ENCODE measurements at regions not wholly inside any gene's neighbourhood (a gene's known extent, or its start where the extent isn't known, plus 50 kb on each side); places are given as distances from the start of the nearest gene placed in this dataset.

DNA sequence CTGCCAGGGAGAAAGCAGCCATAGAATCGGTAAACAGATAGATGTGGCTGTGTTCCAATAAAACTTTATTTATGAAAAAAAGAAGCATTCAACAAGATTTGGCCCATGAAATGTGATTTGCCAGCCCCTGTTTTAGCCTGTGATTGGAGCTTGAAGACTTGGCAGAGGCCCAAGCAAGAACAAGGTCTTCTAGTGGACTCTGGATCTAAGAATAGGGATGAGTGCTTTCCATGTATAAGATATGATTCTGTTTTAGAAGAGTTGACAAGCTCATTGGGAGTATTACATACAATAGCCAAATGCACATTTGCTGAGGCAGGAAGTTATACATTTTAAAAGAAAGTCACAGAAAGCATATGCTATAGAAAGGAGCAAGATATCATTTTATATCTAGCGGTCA lies 175.6 kb upstream of the LUZP2 start:
- H3K4me3 ChIP-seq = no peak overlapping the region
- no peak for DNase-seq (ENCODE audit: low spot score)
- no peak for TF ChIP-seq CTCF (IDR thresholded peaks at IDR 0.05)
- H3K27ac ChIP-seq = no peak overlapping the region

GRCh38 chr11:24324211-24324610 lies 172.6 kb upstream of the LUZP2 start:
- Histone ChIP-seq H3K27ac (no peak overlapping the region), H3K4me3 (no peak overlapping the region)
- TF ChIP-seq CTCF (IDR thresholded peaks at IDR 0.05) = no peak
- DNase-seq (ENCODE audit: low spot score) = no peak

DNA sequence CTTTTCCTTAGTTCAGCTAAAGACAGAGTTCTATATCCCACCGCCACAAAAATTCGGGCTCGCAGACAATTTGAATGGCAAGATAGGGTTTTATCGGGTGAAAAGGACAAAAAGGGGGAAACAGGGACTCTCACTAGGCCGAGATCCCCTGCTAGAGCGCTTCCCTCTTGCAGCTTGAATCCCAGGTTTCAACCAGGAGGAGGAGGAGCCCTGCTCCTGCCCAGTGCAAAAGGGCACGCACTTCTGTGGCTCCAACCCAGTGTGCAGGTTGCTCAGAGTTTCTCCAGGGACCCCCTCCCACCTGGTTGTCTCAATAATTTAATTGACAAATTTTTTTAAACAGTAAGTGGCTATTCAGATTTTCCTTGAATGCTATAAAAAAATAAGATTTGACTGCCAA lies 152.6 kb upstream of the LUZP2 start:
- TF ChIP-seq CTCF (IDR thresholded peaks at IDR 0.05) = no peak
- H3K27ac ChIP-seq = no peak overlapping the region
- no peak overlapping the region for H3K4me3 ChIP-seq
- no peak for DNase-seq (ENCODE audit: low spot score)

- no peak for DNase-seq (ENCODE audit: low spot score)
- Histone ChIP-seq H3K27ac (no peak overlapping the region), H3K4me3 (no peak overlapping the region)
- no peak for TF ChIP-seq CTCF (IDR thresholded peaks at IDR 0.05)
Observed at GRCh38 chr11:24348908-24349307, 147.9 kb upstream of the LUZP2 start.

- no peak for TF ChIP-seq CTCF (IDR thresholded peaks at IDR 0.05)
- no peak for DNase-seq (ENCODE audit: low spot score)
- Histone ChIP-seq H3K4me3 (no peak overlapping the region), H3K27ac (no peak overlapping the region)
Observed at GRCh38 chr11:24351179-24351578, 145.7 kb upstream of the LUZP2 start.

DNA sequence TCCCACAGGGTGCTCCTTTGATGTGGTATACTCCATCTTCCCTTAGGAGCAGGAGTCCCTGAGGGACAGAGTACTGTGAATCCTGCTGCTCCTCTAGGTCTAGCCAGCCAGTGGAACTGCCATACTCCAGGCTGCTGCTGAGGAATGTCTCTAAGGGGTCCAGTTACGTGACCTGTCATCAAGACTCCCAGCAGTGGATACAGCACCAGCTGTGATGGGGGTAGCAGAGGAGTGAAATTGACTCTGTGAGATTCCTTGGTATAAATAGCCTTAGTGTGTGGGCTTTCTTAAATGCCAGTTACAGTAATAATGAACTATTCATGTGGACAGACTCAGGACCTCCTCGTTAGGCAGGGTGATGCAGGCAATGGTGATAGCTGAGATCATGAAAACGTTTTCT lies 140.4 kb upstream of the LUZP2 start:
- no peak for TF ChIP-seq CTCF (IDR thresholded peaks at IDR 0.05)
- H3K4me3 ChIP-seq = no peak overlapping the region
- DNase-seq (ENCODE audit: low spot score) = no peak
- H3K27ac ChIP-seq = no peak overlapping the region

GRCh38 chr11:24357620-24358410 lies 139.0 kb upstream of the LUZP2 start:
- DNase-seq (ENCODE audit: low spot score) = no peak
- H3K27ac ChIP-seq = no peak overlapping the region
- TF ChIP-seq CTCF (IDR thresholded peaks at IDR 0.05) = no peak
- H3K4me3 ChIP-seq = no peak overlapping the region

Data from coronary artery (tissue), 2 donors.